ENCODE measurements at regions not wholly inside any gene's neighbourhood (a gene's known extent, or its start where the extent isn't known, plus 50 kb on each side); places are given as distances from the start of the nearest gene placed in this dataset.

DNA sequence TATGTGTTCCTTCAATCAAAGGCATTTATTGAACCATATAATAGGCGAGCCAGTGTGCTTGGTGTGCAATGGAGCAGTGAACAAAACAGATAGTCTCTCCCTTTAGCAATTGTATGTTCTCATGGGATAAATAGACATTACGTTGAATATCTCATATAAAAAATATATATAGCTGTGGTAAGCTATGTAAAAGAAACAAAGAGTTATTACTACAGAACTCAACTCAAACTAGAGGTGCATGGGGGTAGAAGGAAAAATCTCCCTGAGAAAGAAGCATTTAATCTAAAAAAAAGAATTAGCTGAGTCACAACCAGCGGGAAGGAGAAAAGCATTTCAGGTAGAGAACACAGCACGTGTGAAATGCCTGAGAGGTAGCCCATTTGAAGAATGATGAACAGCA lies 919.3 kb downstream of the CDH11 start:
- TF ChIP-seq, protein P1, sequence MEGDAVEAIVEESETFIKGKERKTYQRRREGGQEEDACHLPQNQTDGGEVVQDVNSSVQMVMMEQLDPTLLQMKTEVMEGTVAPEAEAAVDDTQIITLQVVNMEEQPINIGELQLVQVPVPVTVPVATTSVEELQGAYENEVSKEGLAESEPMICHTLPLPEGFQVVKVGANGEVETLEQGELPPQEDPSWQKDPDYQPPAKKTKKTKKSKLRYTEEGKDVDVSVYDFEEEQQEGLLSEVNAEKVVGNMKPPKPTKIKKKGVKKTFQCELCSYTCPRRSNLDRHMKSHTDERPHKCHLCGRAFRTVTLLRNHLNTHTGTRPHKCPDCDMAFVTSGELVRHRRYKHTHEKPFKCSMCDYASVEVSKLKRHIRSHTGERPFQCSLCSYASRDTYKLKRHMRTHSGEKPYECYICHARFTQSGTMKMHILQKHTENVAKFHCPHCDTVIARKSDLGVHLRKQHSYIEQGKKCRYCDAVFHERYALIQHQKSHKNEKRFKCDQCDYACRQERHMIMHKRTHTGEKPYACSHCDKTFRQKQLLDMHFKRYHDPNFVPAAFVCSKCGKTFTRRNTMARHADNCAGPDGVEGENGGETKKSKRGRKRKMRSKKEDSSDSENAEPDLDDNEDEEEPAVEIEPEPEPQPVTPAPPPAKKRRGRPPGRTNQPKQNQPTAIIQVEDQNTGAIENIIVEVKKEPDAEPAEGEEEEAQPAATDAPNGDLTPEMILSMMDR (IDR thresholded peaks at IDR 0.05; ENCODE audit: insufficient read depth, low read length), result no peak
- TF ChIP-seq, protein P2, sequence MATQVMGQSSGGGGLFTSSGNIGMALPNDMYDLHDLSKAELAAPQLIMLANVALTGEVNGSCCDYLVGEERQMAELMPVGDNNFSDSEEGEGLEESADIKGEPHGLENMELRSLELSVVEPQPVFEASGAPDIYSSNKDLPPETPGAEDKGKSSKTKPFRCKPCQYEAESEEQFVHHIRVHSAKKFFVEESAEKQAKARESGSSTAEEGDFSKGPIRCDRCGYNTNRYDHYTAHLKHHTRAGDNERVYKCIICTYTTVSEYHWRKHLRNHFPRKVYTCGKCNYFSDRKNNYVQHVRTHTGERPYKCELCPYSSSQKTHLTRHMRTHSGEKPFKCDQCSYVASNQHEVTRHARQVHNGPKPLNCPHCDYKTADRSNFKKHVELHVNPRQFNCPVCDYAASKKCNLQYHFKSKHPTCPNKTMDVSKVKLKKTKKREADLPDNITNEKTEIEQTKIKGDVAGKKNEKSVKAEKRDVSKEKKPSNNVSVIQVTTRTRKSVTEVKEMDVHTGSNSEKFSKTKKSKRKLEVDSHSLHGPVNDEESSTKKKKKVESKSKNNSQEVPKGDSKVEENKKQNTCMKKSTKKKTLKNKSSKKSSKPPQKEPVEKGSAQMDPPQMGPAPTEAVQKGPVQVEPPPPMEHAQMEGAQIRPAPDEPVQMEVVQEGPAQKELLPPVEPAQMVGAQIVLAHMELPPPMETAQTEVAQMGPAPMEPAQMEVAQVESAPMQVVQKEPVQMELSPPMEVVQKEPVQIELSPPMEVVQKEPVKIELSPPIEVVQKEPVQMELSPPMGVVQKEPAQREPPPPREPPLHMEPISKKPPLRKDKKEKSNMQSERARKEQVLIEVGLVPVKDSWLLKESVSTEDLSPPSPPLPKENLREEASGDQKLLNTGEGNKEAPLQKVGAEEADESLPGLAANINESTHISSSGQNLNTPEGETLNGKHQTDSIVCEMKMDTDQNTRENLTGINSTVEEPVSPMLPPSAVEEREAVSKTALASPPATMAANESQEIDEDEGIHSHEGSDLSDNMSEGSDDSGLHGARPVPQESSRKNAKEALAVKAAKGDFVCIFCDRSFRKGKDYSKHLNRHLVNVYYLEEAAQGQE (IDR thresholded peaks at IDR 0.05; ENCODE audit: insufficient replicate concordance, low read depth), result no peak

All from HL-60 (cell line).